GM21526 (cell line): ENCODE measurements at regions not wholly inside any gene's neighbourhood (a gene's known extent, or its start where the extent isn't known, plus 50 kb on each side); places are given as distances from the start of the nearest gene placed in this dataset.

ENCODE experiments used
- ATAC-seq: cut with Tn5 transposase; IDR thresholded peaks from one replicate; pipeline ENCODE4 v1.9.1; 2021; ENCODE audit warnings: moderate library complexity; ENCODE audit not compliant: unreplicated experiment, low FRiP score

- ATAC-seq = no peak
Observed at GRCh38 chr13:85666356-85666755, 132.9 kb downstream of the SLITRK6 start.

GRCh38 chr13:85665286-85665685 lies 133.9 kb downstream of the SLITRK6 start:
- no peak for ATAC-seq

- no peak for ATAC-seq
Observed at GRCh38 chr13:85663856-85664255, 135.4 kb downstream of the SLITRK6 start.

- ATAC-seq = no peak
Observed at GRCh38 chr13:85662186-85662585, 137.0 kb downstream of the SLITRK6 start.

- ATAC-seq = no peak
Observed at GRCh38 chr13:85661675-85662074, 137.5 kb downstream of the SLITRK6 start.

GRCh38 chr13:85659493-85659892 lies 139.7 kb downstream of the SLITRK6 start:
- ATAC-seq = no peak

GRCh38 chr13:85657942-85658341 lies 141.3 kb downstream of the SLITRK6 start:
- ATAC-seq = no peak

GRCh38 chr13:85655040-85655439 lies 144.2 kb downstream of the SLITRK6 start:
- ATAC-seq = no peak

- no peak for ATAC-seq
Observed at GRCh38 chr13:85654227-85654626, 145.0 kb downstream of the SLITRK6 start.

GRCh38 chr13:85653681-85654080 lies 145.5 kb downstream of the SLITRK6 start:
- ATAC-seq = no peak

GRCh38 chr13:85652491-85652890 lies 146.7 kb downstream of the SLITRK6 start:
- ATAC-seq = no peak

GRCh38 chr13:85651440-85651839 lies 147.8 kb downstream of the SLITRK6 start:
- ATAC-seq = no peak

GRCh38 chr13:85650613-85651012 lies 148.6 kb downstream of the SLITRK6 start:
- no peak for ATAC-seq

GRCh38 chr13:85640727-85641126 lies 158.5 kb downstream of the SLITRK6 start:
- ATAC-seq = no peak

GRCh38 chr13:85638815-85639393 lies 160.3 kb downstream of the SLITRK6 start:
- no peak for ATAC-seq

- no peak for ATAC-seq
Observed at GRCh38 chr13:85638265-85638664, 161.0 kb downstream of the SLITRK6 start.

GRCh38 chr13:85632526-85633195 lies 166.6 kb downstream of the SLITRK6 start:
- no peak for ATAC-seq

- no peak for ATAC-seq
Observed at GRCh38 chr13:85631801-85632200, 167.4 kb downstream of the SLITRK6 start.

GRCh38 chr13:85626603-85627002 lies 172.6 kb downstream of the SLITRK6 start:
- ATAC-seq = no peak

- no peak for ATAC-seq
Observed at GRCh38 chr13:85619321-85619720, 179.9 kb downstream of the SLITRK6 start.

- ATAC-seq = no peak
Observed at GRCh38 chr13:85618521-85618920, 180.7 kb downstream of the SLITRK6 start.

- no peak for ATAC-seq
Observed at GRCh38 chr13:85616275-85616674, 182.9 kb downstream of the SLITRK6 start.
